Upper lobe of left lung (tissue), 4 donors: ENCODE measurements at regions not wholly inside any gene's neighbourhood (a gene's known extent, or its start where the extent isn't known, plus 50 kb on each side); places are given as distances from the start of the nearest gene placed in this dataset.

Experiments used
- CTCF ChIP-seq, 6 experiments: fragments of 450-650 bp in 4 of 6; fragments of 200-600 bp in 2 of 6; sonication (generic) in 2 of 6; IDR thresholded peaks; one replicate each; pipeline ENCODE4 v1.5.1; 2016 to 2019; ENCODE audit warnings: antibody characterized with exemption in 6 of 6
- EP300 ChIP-seq, 4 donors: sonication (generic); formaldehyde crosslinking; IDR thresholded peaks; one replicate each; pipeline ENCODE4 v1.5.1; 2017; ENCODE audit warnings: antibody characterized with exemption in 4 of 4, control low read depth in 2 of 4
- POLR2A ChIP-seq, 4 donors: fragments of 450-650 bp; IDR thresholded peaks; one replicate each; pipeline ENCODE4 v1.5.1; 2016 to 2017; ENCODE audit warnings: antibody characterized with exemption in 4 of 4, mild to moderate bottlenecking in 2 of 4
- POLR2AphosphoS5 ChIP-seq, 2 donors: sonication (generic); formaldehyde crosslinking; IDR thresholded peaks; one replicate each; pipeline ENCODE4 v1.5.1; 2017; ENCODE audit warnings: antibody characterized with exemption in 2 of 2

- no peak for TF ChIP-seq CTCF (IDR thresholded peaks at IDR 0.05)
- no peak for TF ChIP-seq POLR2A (IDR thresholded peaks at IDR 0.05)
- TF ChIP-seq POLR2AphosphoS5 (IDR thresholded peaks at IDR 0.05) = no peak
- TF ChIP-seq EP300 (IDR thresholded peaks at IDR 0.05) = no peak
Measured at GRCh38 chr6:86856379-86856778, 80.9 kb upstream of the HTR1E start.
